Testis (tissue), 2 donors: ENCODE measurements at regions not wholly inside any gene's neighbourhood (a gene's known extent, or its start where the extent isn't known, plus 50 kb on each side); places are given as distances from the start of the nearest gene placed in this dataset.

Experiments
- CTCF ChIP-seq, 3 experiments: fragments of 450-650 bp in 2 of 3; fragments of 200-600 bp in 1 of 3; sonication (generic) in 1 of 3; IDR thresholded peaks; one replicate each; pipeline ENCODE4 v1.5.1; 2016 to 2019; ENCODE audit warnings: antibody characterized with exemption in 3 of 3, mild to moderate bottlenecking in 2 of 3, moderate library complexity in 1 of 3
- POLR2A ChIP-seq: fragments of 450-650 bp; IDR thresholded peaks from one replicate; pipeline ENCODE4 v1.6.1; 2017; ENCODE audit warnings: antibody characterized with exemption, mild to moderate bottlenecking, moderate library complexity

DNA sequence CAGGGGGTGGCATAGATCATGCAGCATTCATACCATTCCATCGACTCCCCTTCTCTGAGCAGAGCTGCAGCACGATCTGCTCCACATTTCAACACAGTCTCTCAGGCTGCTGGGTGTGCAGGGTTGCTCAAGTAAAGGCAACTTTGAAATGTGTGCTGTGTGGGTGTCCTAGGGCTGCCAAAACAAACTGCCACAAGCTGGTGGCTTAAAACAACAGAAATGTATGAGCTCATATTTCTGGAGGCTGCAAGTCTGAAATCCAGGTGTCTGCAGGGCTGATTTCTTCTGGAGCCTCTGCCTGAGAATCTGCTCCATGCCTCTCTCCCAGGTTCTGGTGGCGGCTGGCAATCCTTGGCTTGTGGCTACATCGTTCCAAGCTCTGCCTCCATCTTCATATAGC lies 63.7 kb upstream of the WDFY2 start:
- TF ChIP-seq CTCF (IDR thresholded peaks at IDR 0.05) (no peak), POLR2A (no peak)
